OCI-LY7 (cell line): ENCODE measurements at regions not wholly inside any gene's neighbourhood (a gene's known extent, or its start where the extent isn't known, plus 50 kb on each side); places are given as distances from the start of the nearest gene placed in this dataset.
"Not testable (repeated sequence)": the region's sequence is repeated elsewhere in the genome, so short reads cannot be mapped to it uniquely, and the experiment has no call there.

ENCODE experiments used
- BruUV-seq: library from RNA; stranded (reverse); fragments of 400-500 nt; replicated peaks from 2 replicates; lab custom pipeline; 2021; lab: Mats Ljungman, UMichigan
- CTCF ChIA-PET: fragments of 300-600 bp; sonication (Branson Sonifier 250); formaldehyde crosslinking; loops from one replicate; lab custom pipeline; 2022; ENCODE audit warnings: antibody characterized with exemption; ENCODE audit not compliant: unreplicated experiment; lab: Charles Lee
- POLR2A ChIA-PET: fragments of 300-600 bp; sonication (Branson Sonifier 250); formaldehyde crosslinking; loops from one replicate; lab custom pipeline; 2022; ENCODE audit warnings: antibody characterized with exemption; lab: Charles Lee
- DNase-seq: peaks from one replicate; pipeline ENCODE4 v3.0.0-alpha.2; 2015; ENCODE audit warnings: low spot score
- H2AFZ ChIP-seq: fragments of 200-600 bp; sonication (generic), shearing (Covaris generic); 2 replicates; pipeline ENCODE4 v1.6.1; 2014; ENCODE audit warnings: mild to moderate bottlenecking, antibody characterized with exemption, low read length, moderate library complexity
- H3K27ac ChIP-seq: fragments of 200-600 bp; sonication (generic); 2 replicates; pipeline ENCODE4 v1.5.1; 2014; ENCODE audit warnings: mixed run types, low read depth, mild to moderate bottlenecking, moderate library complexity, low read length, inconsistent platforms; ENCODE audit not compliant: poor library complexity, severe bottlenecking
- H3K36me3 ChIP-seq: fragments of 200-600 bp; sonication (generic); 2 replicates; pipeline ENCODE4 v1.6.1; 2014; ENCODE audit warnings: mild to moderate bottlenecking, antibody characterized with exemption, low read length, moderate library complexity, mixed read lengths; ENCODE audit not compliant: insufficient read depth
- H3K4me1 ChIP-seq: fragments of 200-600 bp; sonication (generic); 2 replicates; pipeline ENCODE4 v1.5.1; 2014; ENCODE audit warnings: mild to moderate bottlenecking, low read length; ENCODE audit not compliant: insufficient read depth, poor library complexity, severe bottlenecking
- H3K4me2 ChIP-seq: fragments of 200-600 bp; sonication (generic); 2 replicates; pipeline ENCODE4 v1.6.1; 2014; ENCODE audit warnings: mild to moderate bottlenecking, low read length
- H3K4me3 ChIP-seq: fragments of 200-600 bp; sonication (generic); 2 replicates; pipeline ENCODE4 v1.5.1; 2014; ENCODE audit warnings: mild to moderate bottlenecking, low read depth, low read length; ENCODE audit not compliant: poor library complexity, severe bottlenecking
- H3K79me2 ChIP-seq: fragments of 200-600 bp; sonication (generic); 2 replicates; pipeline ENCODE4 v1.6.1; 2016; ENCODE audit warnings: low read depth, mild to moderate bottlenecking, low read length, moderate library complexity, mixed read lengths; ENCODE audit not compliant: insufficient read depth
- H3K9me2 ChIP-seq: fragments of 200-600 bp; sonication (generic); 2 replicates; pipeline ENCODE4 v1.6.1; 2016; ENCODE audit warnings: mild to moderate bottlenecking, low read length, mixed read lengths; ENCODE audit not compliant: insufficient read depth
- H3K9me3 ChIP-seq: fragments of 200-600 bp; sonication (generic); 2 replicates; pipeline ENCODE4 v1.6.1; 2014; ENCODE audit warnings: mild to moderate bottlenecking, mixed run types, low read length, mixed read lengths
- H4K20me1 ChIP-seq: fragments of 200-600 bp; sonication (generic); 2 replicates; pipeline ENCODE4 v1.6.1; 2014; ENCODE audit warnings: mild to moderate bottlenecking, antibody characterized with exemption, low read length, moderate library complexity, mixed read lengths; ENCODE audit not compliant: insufficient read depth
- EZH2phosphoT487 ChIP-seq: fragments of 200-600 bp; sonication (generic); IDR thresholded peaks from 2 replicates; pipeline ENCODE4 v1.6.1; 2018; ENCODE audit warnings: low read depth, borderline replicate concordance, mild to moderate bottlenecking, mixed run types, antibody characterized with exemption, low read length, moderate library complexity, mixed read lengths
- intact Hi-C: fragments of 100-400 bp; cut with micrococcal nuclease; formaldehyde crosslinking; loops from one replicate; pipeline ENCODE4 v1.10.0; 2022; ENCODE audit not compliant: unreplicated experiment
- TF ChIP-seq, protein P1 (sequence below): fragments of 200-600 bp; sonication (generic); conservative IDR thresholded peaks from 2 replicates; pipeline ENCODE4 v1.5.1; 2014; ENCODE audit warnings: mild to moderate bottlenecking, antibody characterized with exemption, low read length, moderate library complexity, mixed read lengths

DNA sequence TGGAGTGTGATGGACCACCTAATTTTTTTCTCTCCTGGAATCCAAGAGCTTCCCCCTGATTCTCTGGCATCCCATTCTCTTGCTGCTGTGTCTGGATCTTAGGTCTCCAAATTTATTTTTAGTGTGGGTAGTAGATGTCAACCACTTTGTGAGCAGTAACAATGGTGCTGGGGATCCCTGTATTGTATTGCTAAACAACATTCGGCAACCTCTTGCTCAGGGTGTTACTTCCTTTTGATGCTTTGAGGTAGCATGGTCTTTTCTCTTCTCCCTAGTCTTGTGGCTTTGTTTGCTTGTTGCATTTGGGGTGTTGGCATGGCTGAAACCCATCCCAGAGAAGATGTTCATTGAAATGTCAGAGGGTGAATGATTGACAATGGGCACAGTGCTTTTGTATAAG, 737.4 kb downstream of the BCL11A start:
- no peak overlapping the region for H3K4me3 ChIP-seq
- H3K9me3 ChIP-seq = no peaks in the 10 kb centered on the region
- H3K4me1 ChIP-seq = no peaks in the 10 kb centered on the region
- H4K20me1 ChIP-seq = no peaks in the 10 kb centered on the region
- no peaks in the 10 kb centered on the region for H3K79me2 ChIP-seq
- DNase-seq = no peak
- CTCF ChIA-PET = no interaction called here
- no TSS peak for BruUV-seq
- no peak overlapping the region for H2AFZ ChIP-seq
- no peaks in the 10 kb centered on the region for H3K36me3 ChIP-seq
- POLR2A ChIA-PET = no interaction called here
- intact Hi-C loops = no loop called here
- no peak overlapping the region for H3K4me2 ChIP-seq
- TF ChIP-seq, protein P1, sequence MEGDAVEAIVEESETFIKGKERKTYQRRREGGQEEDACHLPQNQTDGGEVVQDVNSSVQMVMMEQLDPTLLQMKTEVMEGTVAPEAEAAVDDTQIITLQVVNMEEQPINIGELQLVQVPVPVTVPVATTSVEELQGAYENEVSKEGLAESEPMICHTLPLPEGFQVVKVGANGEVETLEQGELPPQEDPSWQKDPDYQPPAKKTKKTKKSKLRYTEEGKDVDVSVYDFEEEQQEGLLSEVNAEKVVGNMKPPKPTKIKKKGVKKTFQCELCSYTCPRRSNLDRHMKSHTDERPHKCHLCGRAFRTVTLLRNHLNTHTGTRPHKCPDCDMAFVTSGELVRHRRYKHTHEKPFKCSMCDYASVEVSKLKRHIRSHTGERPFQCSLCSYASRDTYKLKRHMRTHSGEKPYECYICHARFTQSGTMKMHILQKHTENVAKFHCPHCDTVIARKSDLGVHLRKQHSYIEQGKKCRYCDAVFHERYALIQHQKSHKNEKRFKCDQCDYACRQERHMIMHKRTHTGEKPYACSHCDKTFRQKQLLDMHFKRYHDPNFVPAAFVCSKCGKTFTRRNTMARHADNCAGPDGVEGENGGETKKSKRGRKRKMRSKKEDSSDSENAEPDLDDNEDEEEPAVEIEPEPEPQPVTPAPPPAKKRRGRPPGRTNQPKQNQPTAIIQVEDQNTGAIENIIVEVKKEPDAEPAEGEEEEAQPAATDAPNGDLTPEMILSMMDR = no peak
- no peak for TF ChIP-seq EZH2phosphoT487
- H3K9me2 ChIP-seq = no peaks in the 10 kb centered on the region
- H3K27ac ChIP-seq = no peak overlapping the region

DNA sequence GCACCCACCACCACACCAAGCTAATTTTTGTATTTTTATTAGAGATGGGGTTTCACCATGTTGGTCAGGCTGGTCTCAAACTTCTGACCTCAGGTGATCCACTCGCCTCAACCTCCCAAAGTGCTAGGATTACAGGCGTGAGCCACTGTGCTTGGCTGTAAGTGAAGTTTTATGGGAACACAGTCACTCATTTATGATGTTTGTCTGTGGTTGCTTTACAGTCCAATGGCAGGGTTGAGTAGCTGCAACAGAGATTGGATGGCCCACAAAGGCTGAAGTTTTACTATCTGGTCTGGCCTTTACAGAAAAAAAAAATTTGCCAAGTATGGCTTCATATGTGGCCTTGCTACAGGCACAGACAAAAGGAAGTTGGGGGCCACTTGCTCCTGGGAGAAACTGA, 743.2 kb downstream of the BCL11A start:
- H3K27ac ChIP-seq, H4K20me1 ChIP-seq, H3K79me2 ChIP-seq, H3K4me3 ChIP-seq, CTCF ChIA-PET, H3K36me3 ChIP-seq, DNase-seq, BruUV-seq, H2AFZ ChIP-seq, H3K4me1 ChIP-seq, H3K4me2 ChIP-seq, intact Hi-C loops, H3K9me2 ChIP-seq, H3K9me3 ChIP-seq: not testable (repeated sequence)
- POLR2A ChIA-PET = interaction anchor here (1.6 kb wide), 1 partner anchor 11 kb away, joined by 3 read pairs; no protein-coding TSS in a partner anchor

DNA sequence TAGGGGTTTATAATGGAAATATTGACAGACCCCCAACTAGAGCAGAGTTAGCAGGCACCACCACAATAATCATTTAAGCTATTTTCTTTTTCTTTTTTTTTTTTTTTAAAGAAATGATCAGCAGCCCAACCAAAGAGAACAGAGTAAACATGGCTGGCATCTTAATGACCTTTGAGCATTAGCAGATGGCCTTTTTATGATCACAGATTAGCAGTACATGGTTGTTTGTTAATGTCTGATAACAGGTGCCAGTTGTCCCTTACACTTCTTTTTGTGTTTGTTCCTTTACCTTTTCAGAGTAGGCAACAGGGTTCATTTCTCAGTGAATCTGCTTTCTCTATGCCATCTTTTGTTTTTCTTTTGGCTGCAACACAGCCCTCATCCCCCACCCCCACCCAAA, 747.0 kb downstream of the BCL11A start:
- no peaks in the 10 kb centered on the region for H3K9me2 ChIP-seq
- H2AFZ ChIP-seq = no peak overlapping the region
- CTCF ChIA-PET = no interaction called here
- no peak overlapping the region for H3K4me3 ChIP-seq
- H3K27ac ChIP-seq = no peak overlapping the region
- BruUV-seq = no TSS peak
- no peaks in the 10 kb centered on the region for H4K20me1 ChIP-seq
- H3K4me2 ChIP-seq = no peak overlapping the region
- no peak for DNase-seq
- H3K36me3 ChIP-seq = no peaks in the 10 kb centered on the region
- no peaks in the 10 kb centered on the region for H3K79me2 ChIP-seq
- intact Hi-C loops = no loop called here
- POLR2A ChIA-PET = no interaction called here
- no peaks in the 10 kb centered on the region for H3K4me1 ChIP-seq
- TF ChIP-seq, protein P1 = no peak
- TF ChIP-seq EZH2phosphoT487 = no peak
- H3K9me3 ChIP-seq = no peaks in the 10 kb centered on the region
